ENCODE measurements at regions not wholly inside any gene's neighbourhood (a gene's known extent, or its start where the extent isn't known, plus 50 kb on each side); places are given as distances from the start of the nearest gene placed in this dataset.

GRCh38 chr5:124522992-124523391, 223.4 kb downstream of the ZNF608 start:
- TF ChIP-seq CTCF (IDR thresholded peaks at IDR 0.05; ENCODE audit: unreplicated experiment), result no peak
- CTCF ChIA-PET, result interaction anchor here (1.0 kb wide), 1 partner anchor 74 kb away, joined by 3 read pairs; no protein-coding TSS in a partner anchor
- intact Hi-C loops (cut with micrococcal nuclease; ENCODE audit: unreplicated experiment), result no loop called here
- H3K27me3 Mint-ChIP-seq (ENCODE audit: unreplicated experiment), result no peaks in the 10 kb centered on the region
- peaks cover 8% of the 10 kb centered on the region for H3K9me3 Mint-ChIP-seq (ENCODE audit: low read depth, unreplicated experiment)
- DNase-seq, result no peak
- no peak overlapping the region for H3K27ac Mint-ChIP-seq (ENCODE audit: unreplicated experiment)
- H3K4me3 Mint-ChIP-seq (ENCODE audit: low read depth, unreplicated experiment), result no peak overlapping the region
- H3K4me1 Mint-ChIP-seq (ENCODE audit: low read depth, unreplicated experiment), result peaks cover 7% of the 10 kb centered on the region
- no peaks in the 10 kb centered on the region for H3K36me3 Mint-ChIP-seq (ENCODE audit: insufficient read depth, unreplicated experiment)
- no TSS peak for BruUV-seq (replicated peaks)

- no peaks in the 10 kb centered on the region for H3K36me3 Mint-ChIP-seq (ENCODE audit: insufficient read depth, unreplicated experiment)
- CTCF ChIA-PET, result interaction anchor here (0.7 kb wide), 1 partner anchor 226 kb away, joined by 5 read pairs; no protein-coding TSS in a partner anchor
- H3K27me3 Mint-ChIP-seq (ENCODE audit: unreplicated experiment), result no peaks in the 10 kb centered on the region
- H3K4me1 Mint-ChIP-seq (ENCODE audit: low read depth, unreplicated experiment), result no peaks in the 10 kb centered on the region
- H3K9me3 Mint-ChIP-seq (ENCODE audit: low read depth, unreplicated experiment), result peaks cover 8% of the 10 kb centered on the region
- no peak for DNase-seq
- H3K4me3 Mint-ChIP-seq (ENCODE audit: low read depth, unreplicated experiment), result no peak overlapping the region
- no peak for TF ChIP-seq CTCF (IDR thresholded peaks at IDR 0.05; ENCODE audit: unreplicated experiment)
- H3K27ac Mint-ChIP-seq (ENCODE audit: unreplicated experiment), result no peak overlapping the region
- intact Hi-C loops (cut with micrococcal nuclease; ENCODE audit: unreplicated experiment), result no loop called here
- BruUV-seq (replicated peaks), result no TSS peak
These were observed 224.8 kb downstream of the ZNF608 start for GRCh38 chr5:124521461-124522230.

GRCh38 chr5:124519396-124519795, 227.0 kb downstream of the ZNF608 start:
- Mint-ChIP-seq H3K9me3 (ENCODE audit: low read depth, unreplicated experiment) (peaks cover 4% of the 10 kb centered on the region), H3K36me3 (ENCODE audit: insufficient read depth, unreplicated experiment) (no peaks in the 10 kb centered on the region), H3K4me1 (ENCODE audit: low read depth, unreplicated experiment) (no peaks in the 10 kb centered on the region), H3K27ac (ENCODE audit: unreplicated experiment) (no peak overlapping the region), H3K27me3 (ENCODE audit: unreplicated experiment) (no peaks in the 10 kb centered on the region), H3K4me3 (ENCODE audit: low read depth, unreplicated experiment) (no peak overlapping the region)
- intact Hi-C loops (cut with micrococcal nuclease; ENCODE audit: unreplicated experiment), result no loop called here
- no peak for DNase-seq
- TF ChIP-seq CTCF (IDR thresholded peaks at IDR 0.05; ENCODE audit: unreplicated experiment), result no peak
- CTCF ChIA-PET, result no interaction called here
- BruUV-seq (replicated peaks), result no TSS peak

- intact Hi-C loops (cut with micrococcal nuclease; ENCODE audit: unreplicated experiment), result no loop called here
- Mint-ChIP-seq H3K36me3 (ENCODE audit: insufficient read depth, unreplicated experiment) (no peaks in the 10 kb centered on the region), H3K9me3 (ENCODE audit: low read depth, unreplicated experiment) (no peaks in the 10 kb centered on the region), H3K27ac (ENCODE audit: unreplicated experiment) (no peak overlapping the region), H3K4me1 (ENCODE audit: low read depth, unreplicated experiment) (no peaks in the 10 kb centered on the region), H3K4me3 (ENCODE audit: low read depth, unreplicated experiment) (no peak overlapping the region), H3K27me3 (ENCODE audit: unreplicated experiment) (no peaks in the 10 kb centered on the region)
- no peak for DNase-seq
- CTCF ChIA-PET, result no interaction called here
- BruUV-seq (replicated peaks), result no TSS peak
- no peak for TF ChIP-seq CTCF (IDR thresholded peaks at IDR 0.05; ENCODE audit: unreplicated experiment)
These were observed 229.9 kb downstream of the ZNF608 start for GRCh38 chr5:124516567-124516966.
